ENCODE measurements at regions not wholly inside any gene's neighbourhood (a gene's known extent, or its start where the extent isn't known, plus 50 kb on each side); places are given as distances from the start of the nearest gene placed in this dataset.
A peak's percentile ranks its signal among the peaks of the same experiment; 100 is the strongest.

DNA sequence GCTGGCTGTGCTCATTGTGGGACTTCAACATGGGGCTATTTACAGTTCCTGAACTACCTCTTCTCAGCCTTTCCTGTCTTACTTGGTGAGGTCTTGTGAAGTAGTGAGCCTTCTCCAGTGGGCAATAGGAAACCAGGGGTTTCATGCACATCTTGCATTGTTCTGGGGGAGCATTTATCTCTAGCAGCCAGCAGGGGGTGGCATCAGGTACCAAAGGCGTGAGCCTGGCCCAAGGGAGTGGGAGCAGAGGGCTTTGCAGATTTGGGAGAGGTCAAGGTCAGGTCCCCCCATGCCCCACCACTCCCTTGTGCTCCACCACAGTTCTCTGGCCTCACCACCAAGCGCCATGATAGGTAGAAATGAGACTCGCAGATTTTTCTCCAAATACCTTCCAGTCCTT is 85.4 kb upstream of the NPTX2 start:
- TF ChIP-seq CTCF (IDR thresholded peaks at IDR 0.05) (peak; percentile 20; the same call in 1 of the 2 replicates), ZFX (IDR thresholded peaks at IDR 0.05; ENCODE audit: borderline replicate concordance) (no peak)

All from 22Rv1 (cell line).